Upper lobe of right lung (tissue), 1 donor: ENCODE measurements at regions not wholly inside any gene's neighbourhood (a gene's known extent, or its start where the extent isn't known, plus 50 kb on each side); places are given as distances from the start of the nearest gene placed in this dataset.

ENCODE experiments used
- ATAC-seq: fragments of 200-7000 bp; cut with Tn5 transposase; one replicate; pipeline ENCODE4 v1.9.1; 2020; ENCODE audit warnings: mild to moderate bottlenecking, moderate library complexity
- DNase-seq: peaks from one replicate; pipeline ENCODE4 v3.0.0-alpha.2; 2020
- H3K27ac ChIP-seq: fragments of 200-600 bp; one replicate; pipeline ENCODE4 v1.8.0; 2022
- H3K27me3 ChIP-seq: fragments of 200-600 bp; one replicate; pipeline ENCODE4 v1.8.0; 2022; ENCODE audit warnings: mild to moderate bottlenecking
- H3K36me3 ChIP-seq: fragments of 200-600 bp; one replicate; pipeline ENCODE4 v1.8.0; 2022
- H3K4me1 ChIP-seq: fragments of 200-600 bp; one replicate; pipeline ENCODE4 v1.8.0; 2022
- H3K4me3 ChIP-seq: fragments of 200-600 bp; one replicate; pipeline ENCODE4 v1.8.0; 2022; ENCODE audit warnings: mild to moderate bottlenecking
- H3K9me3 ChIP-seq: fragments of 200-600 bp; one replicate; pipeline ENCODE4 v1.8.0; 2022
- CTCF ChIP-seq: fragments of 200-600 bp; IDR thresholded peaks from one replicate; pipeline ENCODE4 v1.8.0; 2022; ENCODE audit warnings: antibody characterized with exemption
- intact Hi-C: fragments of 100-400 bp; cut with DNase I; formaldehyde crosslinking; loops from one replicate; pipeline ENCODE4 v1.11.0; 2022
- donor health status: DM: no; HTN: yes; CAD: no; lungs with severe emphysema.

- no peak overlapping the region for H3K4me3 ChIP-seq
- H3K4me1 ChIP-seq: no peaks in the 10 kb centered on the region
- no peak overlapping the region for H3K27ac ChIP-seq
- H3K27me3 ChIP-seq: no peaks in the 10 kb centered on the region
- no peaks in the 10 kb centered on the region for H3K9me3 ChIP-seq
- DNase-seq (no peak), ATAC-seq (no peak)
- no peak for TF ChIP-seq CTCF
- intact Hi-C loops: no loop called here
- H3K36me3 ChIP-seq: no peaks in the 10 kb centered on the region
Observed at GRCh38 chr2:78262713-78263375, 740.7 kb upstream of the LRRTM4 start.

GRCh38 chr2:78263571-78263970 is 741.4 kb upstream of the LRRTM4 start:
- no peak overlapping the region for H3K4me3 ChIP-seq
- H3K9me3 ChIP-seq: no peaks in the 10 kb centered on the region
- intact Hi-C loops: no loop called here
- H3K36me3 ChIP-seq: no peaks in the 10 kb centered on the region
- no peaks in the 10 kb centered on the region for H3K27me3 ChIP-seq
- no peak overlapping the region for H3K27ac ChIP-seq
- ATAC-seq: no peak
- H3K4me1 ChIP-seq: no peaks in the 10 kb centered on the region
- no peak for TF ChIP-seq CTCF
- DNase-seq: no peak

- no peak overlapping the region for H3K4me3 ChIP-seq
Observed at GRCh38 chr2:78264130-78264529, 742.0 kb upstream of the LRRTM4 start.

GRCh38 chr2:78281164-78281563 is 744.3 kb upstream of the REG3G start:
- Histone ChIP-seq H3K4me1 (no peaks in the 10 kb centered on the region), H3K36me3 (no peaks in the 10 kb centered on the region), H3K4me3 (no peak overlapping the region), H3K9me3 (no peaks in the 10 kb centered on the region), H3K27ac (no peak overlapping the region), H3K27me3 (no peaks in the 10 kb centered on the region)
- intact Hi-C loops: no loop called here
- DNase-seq (no peak), ATAC-seq (no peak)
- no peak for TF ChIP-seq CTCF

More at GRCh38 chr2:78264130-78264529, 742.0 kb upstream of the LRRTM4 start:
- intact Hi-C loops: no loop called here
- H3K36me3 ChIP-seq: no peaks in the 10 kb centered on the region
- H3K27ac ChIP-seq: no peak overlapping the region
- H3K9me3 ChIP-seq: no peaks in the 10 kb centered on the region
- no peaks in the 10 kb centered on the region for H3K27me3 ChIP-seq
- DNase-seq (no peak), ATAC-seq (no peak)
- no peak for TF ChIP-seq CTCF
- H3K4me1 ChIP-seq: no peaks in the 10 kb centered on the region

- intact Hi-C loops: no loop called here
- H3K27me3 ChIP-seq: no peaks in the 10 kb centered on the region
- H3K27ac ChIP-seq: no peak overlapping the region
- H3K9me3 ChIP-seq: no peaks in the 10 kb centered on the region
- H3K36me3 ChIP-seq: no peaks in the 10 kb centered on the region
- no peaks in the 10 kb centered on the region for H3K4me1 ChIP-seq
- DNase-seq (no peak), ATAC-seq (no peak)
- no peak for TF ChIP-seq CTCF
- no peak overlapping the region for H3K4me3 ChIP-seq
Observed at GRCh38 chr2:78290581-78291214, 734.8 kb upstream of the REG3G start.
